Loucy (cell line): ENCODE measurements at regions not wholly inside any gene's neighbourhood (a gene's known extent, or its start where the extent isn't known, plus 50 kb on each side); places are given as distances from the start of the nearest gene placed in this dataset.

Source experiments
- H2AFZ ChIP-seq: fragments of 200-600 bp; sonication (generic); 2 replicates; pipeline ENCODE4 v1.6.0; 2016; ENCODE audit warnings: antibody characterized with exemption, mild to moderate bottlenecking, low read length, moderate library complexity
- H3F3A ChIP-seq: fragments of 200-600 bp; 2 replicates; pipeline ENCODE4 v1.6.0; 2016; ENCODE audit warnings: antibody characterized with exemption, low read depth, mild to moderate bottlenecking
- H3K27me3 ChIP-seq: fragments of 200-600 bp; sonication (generic); 2 replicates; pipeline ENCODE4 v1.6.1; 2014; ENCODE audit warnings: low read length, mild to moderate bottlenecking; ENCODE audit not compliant: insufficient read depth, poor library complexity, severe bottlenecking
- H3K36me3 ChIP-seq: fragments of 200-600 bp; sonication (generic); 2 replicates; pipeline ENCODE4 v1.6.1; 2016; ENCODE audit warnings: low read length; ENCODE audit not compliant: insufficient read depth
- H3K4me1 ChIP-seq: fragments of 200-600 bp; sonication (generic); 2 replicates; pipeline ENCODE4 v1.5.1; 2014; ENCODE audit warnings: low read length, mild to moderate bottlenecking; ENCODE audit not compliant: insufficient read depth, poor library complexity, severe bottlenecking
- H3K4me2 ChIP-seq: fragments of 200-600 bp; sonication (generic); 2 replicates; pipeline ENCODE4 v1.6.0; 2014; ENCODE audit warnings: antibody characterized with exemption, low read length, low read depth, mild to moderate bottlenecking; ENCODE audit not compliant: poor library complexity, severe bottlenecking
- H3K4me3 ChIP-seq: fragments of 200-600 bp; sonication (generic); 2 replicates; pipeline ENCODE4 v1.5.1; 2014; ENCODE audit warnings: low read length, mild to moderate bottlenecking, mixed read lengths; ENCODE audit not compliant: poor library complexity, severe bottlenecking
- H3K79me2 ChIP-seq: fragments of 200-600 bp; sonication (generic); 2 replicates; pipeline ENCODE4 v1.6.1; 2014; ENCODE audit warnings: low read length; ENCODE audit not compliant: insufficient read depth
- H3K9ac ChIP-seq: fragments of 200-600 bp; sonication (generic); 2 replicates; pipeline ENCODE4 v1.6.0; 2014; ENCODE audit warnings: mild to moderate bottlenecking, low read depth, low read length, moderate library complexity; ENCODE audit not compliant: poor library complexity, severe bottlenecking
- H3K9me2 ChIP-seq: fragments of 200-600 bp; sonication (generic); replicated peaks from 2 replicates; pipeline ENCODE4 v1.6.1; 2016; ENCODE audit warnings: low read depth, low read length, mixed read lengths
- H3K9me3 ChIP-seq: fragments of 200-600 bp; sonication (generic); 2 replicates; pipeline ENCODE4 v1.6.1; 2014; ENCODE audit warnings: mild to moderate bottlenecking, antibody characterized with exemption, low read length, low read depth; ENCODE audit not compliant: insufficient read depth
- H4K20me1 ChIP-seq: fragments of 200-600 bp; sonication (generic); 2 replicates; pipeline ENCODE4 v1.6.0; 2014; ENCODE audit warnings: antibody characterized with exemption, low read length, mild to moderate bottlenecking; ENCODE audit not compliant: insufficient read depth, poor library complexity, severe bottlenecking
- EZH2phosphoT487 ChIP-seq: fragments of 200-600 bp; IDR thresholded peaks from 2 replicates; pipeline ENCODE4 v1.6.1; 2018; ENCODE audit warnings: antibody characterized with exemption, mild to moderate bottlenecking, moderate library complexity, borderline replicate concordance
- TF ChIP-seq, protein P1 (sequence below): fragments of 200-600 bp; sonication (generic); conservative IDR thresholded peaks from 2 replicates; pipeline ENCODE4 v1.5.1; 2014; ENCODE audit warnings: mild to moderate bottlenecking, antibody characterized with exemption, low read length

DNA sequence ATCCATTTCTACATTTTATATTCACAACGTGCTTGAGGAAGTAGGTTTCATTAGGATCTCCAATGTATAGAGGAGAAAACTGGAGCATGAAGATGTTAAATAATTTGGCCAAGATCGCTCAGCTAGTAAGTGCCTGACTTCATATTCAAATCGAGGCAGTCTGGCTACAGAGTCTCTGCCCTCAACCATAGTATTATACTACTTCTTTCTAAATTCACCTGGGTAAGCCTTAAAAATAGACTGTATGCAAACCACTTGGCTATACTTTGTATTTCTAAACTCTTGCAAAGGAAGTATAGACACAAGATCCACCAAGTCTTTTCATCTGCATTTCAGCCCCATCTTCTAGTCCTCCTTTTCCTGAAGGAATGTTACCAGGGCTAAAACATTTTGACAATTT lies 232.0 kb downstream of the PLK2 start:
- no peaks in the 10 kb centered on the region for H3K36me3 ChIP-seq
- no peak overlapping the region for H2AFZ ChIP-seq
- H3K4me1 ChIP-seq = no peaks in the 10 kb centered on the region
- no peaks in the 10 kb centered on the region for H3K27me3 ChIP-seq
- no peak overlapping the region for H3K4me2 ChIP-seq
- H4K20me1 ChIP-seq = no peaks in the 10 kb centered on the region
- H3F3A ChIP-seq = no peaks in the 10 kb centered on the region
- TF ChIP-seq EZH2phosphoT487 = no peak
- TF ChIP-seq, protein P1, sequence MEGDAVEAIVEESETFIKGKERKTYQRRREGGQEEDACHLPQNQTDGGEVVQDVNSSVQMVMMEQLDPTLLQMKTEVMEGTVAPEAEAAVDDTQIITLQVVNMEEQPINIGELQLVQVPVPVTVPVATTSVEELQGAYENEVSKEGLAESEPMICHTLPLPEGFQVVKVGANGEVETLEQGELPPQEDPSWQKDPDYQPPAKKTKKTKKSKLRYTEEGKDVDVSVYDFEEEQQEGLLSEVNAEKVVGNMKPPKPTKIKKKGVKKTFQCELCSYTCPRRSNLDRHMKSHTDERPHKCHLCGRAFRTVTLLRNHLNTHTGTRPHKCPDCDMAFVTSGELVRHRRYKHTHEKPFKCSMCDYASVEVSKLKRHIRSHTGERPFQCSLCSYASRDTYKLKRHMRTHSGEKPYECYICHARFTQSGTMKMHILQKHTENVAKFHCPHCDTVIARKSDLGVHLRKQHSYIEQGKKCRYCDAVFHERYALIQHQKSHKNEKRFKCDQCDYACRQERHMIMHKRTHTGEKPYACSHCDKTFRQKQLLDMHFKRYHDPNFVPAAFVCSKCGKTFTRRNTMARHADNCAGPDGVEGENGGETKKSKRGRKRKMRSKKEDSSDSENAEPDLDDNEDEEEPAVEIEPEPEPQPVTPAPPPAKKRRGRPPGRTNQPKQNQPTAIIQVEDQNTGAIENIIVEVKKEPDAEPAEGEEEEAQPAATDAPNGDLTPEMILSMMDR = no peak
- H3K9me2 ChIP-seq = no peaks in the 10 kb centered on the region
- H3K79me2 ChIP-seq = no peaks in the 10 kb centered on the region
- H3K4me3 ChIP-seq = no peak overlapping the region
- H3K9ac ChIP-seq = no peak overlapping the region
- no peaks in the 10 kb centered on the region for H3K9me3 ChIP-seq

DNA sequence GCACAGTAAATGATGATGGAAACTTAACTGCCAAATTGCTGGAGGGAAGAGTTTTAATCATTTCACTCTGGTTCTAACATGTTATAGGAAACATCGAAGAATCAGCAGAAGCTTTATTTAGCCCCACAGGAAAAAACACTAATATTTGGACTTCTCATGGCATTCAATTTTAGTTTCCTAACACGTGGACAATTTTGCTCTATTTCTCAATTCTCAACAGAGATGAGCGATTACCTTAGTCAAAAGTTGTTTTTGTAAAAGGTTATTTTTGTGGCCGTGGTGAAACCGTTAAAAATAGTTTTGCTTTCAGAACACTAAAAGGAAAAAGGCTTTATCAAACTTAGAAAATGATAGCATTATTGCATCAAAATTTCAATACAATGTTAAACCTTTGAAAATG lies 235.2 kb downstream of the PLK2 start:
- Histone ChIP-seq H3K9ac (no peak overlapping the region), H2AFZ (no peak overlapping the region), H3K4me3 (no peak overlapping the region), H3K4me1 (no peaks in the 10 kb centered on the region), H4K20me1 (no peaks in the 10 kb centered on the region), H3K9me2 (no peaks in the 10 kb centered on the region), H3K79me2 (no peaks in the 10 kb centered on the region), H3K27me3 (no peaks in the 10 kb centered on the region), H3K36me3 (no peaks in the 10 kb centered on the region), H3K4me2 (no peak overlapping the region), H3F3A (no peaks in the 10 kb centered on the region), H3K9me3 (no peaks in the 10 kb centered on the region)
- TF ChIP-seq, protein P1 = no peak
- no peak for TF ChIP-seq EZH2phosphoT487

DNA sequence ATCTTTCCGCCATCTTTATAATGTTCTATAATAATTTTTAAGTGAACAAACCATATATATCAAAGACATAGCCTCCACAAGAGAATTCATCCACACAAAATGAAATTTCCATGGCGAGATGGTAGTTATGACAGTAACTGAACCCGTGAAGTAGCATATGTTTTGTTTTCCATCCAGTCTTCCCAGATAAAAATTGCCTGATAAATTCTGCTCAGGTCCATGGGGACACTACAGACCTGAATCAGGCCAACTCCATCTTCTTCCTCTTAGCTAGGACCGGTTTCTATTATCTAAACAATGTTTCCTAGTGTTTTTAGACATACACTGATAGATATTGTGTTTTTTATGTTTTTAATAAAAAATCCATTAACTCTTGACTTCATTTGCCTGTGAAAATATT lies 235.7 kb downstream of the PLK2 start:
- H4K20me1 ChIP-seq = no peaks in the 10 kb centered on the region
- H3K4me2 ChIP-seq = no peak overlapping the region
- no peak overlapping the region for H3K4me3 ChIP-seq
- no peak overlapping the region for H2AFZ ChIP-seq
- H3K27me3 ChIP-seq = no peaks in the 10 kb centered on the region
- no peaks in the 10 kb centered on the region for H3F3A ChIP-seq
- H3K9ac ChIP-seq = no peak overlapping the region
- H3K36me3 ChIP-seq = no peaks in the 10 kb centered on the region
- no peaks in the 10 kb centered on the region for H3K9me2 ChIP-seq
- H3K4me1 ChIP-seq = no peaks in the 10 kb centered on the region
- TF ChIP-seq EZH2phosphoT487 = no peak
- TF ChIP-seq, protein P1 = no peak
- H3K9me3 ChIP-seq = no peaks in the 10 kb centered on the region
- H3K79me2 ChIP-seq = no peaks in the 10 kb centered on the region
